Hepatocyte (in vitro differentiated cells): ENCODE measurements at regions not wholly inside any gene's neighbourhood (a gene's known extent, or its start where the extent isn't known, plus 50 kb on each side); places are given as distances from the start of the nearest gene placed in this dataset.

Source experiments
- DNase-seq: peaks from one replicate; pipeline ENCODE4 v3.0.0-alpha.2; 2016; ENCODE audit warnings: low spot score
- H2AFZ ChIP-seq: fragments of 200-600 bp; sonication (generic); 2 replicates; pipeline ENCODE4 v1.6.0; 2016; ENCODE audit warnings: antibody characterized with exemption, mild to moderate bottlenecking
- H3K27ac ChIP-seq: fragments of 200-600 bp; sonication (generic); 2 replicates; pipeline ENCODE4 v1.5.1; 2016; ENCODE audit warnings: mild to moderate bottlenecking
- H3K27me3 ChIP-seq: fragments of 200-600 bp; sonication (generic); 2 replicates; pipeline ENCODE4 v1.6.1; 2016
- H3K36me3 ChIP-seq: fragments of 200-600 bp; sonication (generic); replicated peaks from 2 replicates; pipeline ENCODE4 v1.5.1; 2016; ENCODE audit warnings: low read depth; ENCODE audit not compliant: insufficient read depth
- H3K4me1 ChIP-seq: fragments of 200-600 bp; sonication (generic); 2 replicates; pipeline ENCODE4 v1.5.1; 2016; ENCODE audit warnings: mild to moderate bottlenecking, moderate library complexity; ENCODE audit not compliant: insufficient read depth
- H3K4me2 ChIP-seq: fragments of 200-600 bp; sonication (generic); 2 replicates; pipeline ENCODE4 v1.6.0; 2016
- H3K4me3 ChIP-seq: fragments of 200-600 bp; sonication (generic); 2 replicates; pipeline ENCODE4 v1.5.1; 2016; ENCODE audit warnings: mild to moderate bottlenecking
- H3K79me2 ChIP-seq: fragments of 200-600 bp; sonication (generic); 2 replicates; pipeline ENCODE4 v1.6.0; 2017; ENCODE audit warnings: mild to moderate bottlenecking
- H3K9me2 ChIP-seq: fragments of 200-600 bp; sonication (generic); replicated peaks from 2 replicates; pipeline ENCODE4 v1.6.0; 2017; ENCODE audit warnings: mild to moderate bottlenecking; ENCODE audit not compliant: insufficient read depth
- H3K9me3 ChIP-seq: fragments of 200-600 bp; sonication (generic); 2 replicates; pipeline ENCODE4 v1.5.1; 2016; ENCODE audit warnings: low read depth, mild to moderate bottlenecking
- H4K20me1 ChIP-seq: fragments of 200-600 bp; sonication (generic); 2 replicates; pipeline ENCODE4 v1.6.0; 2016; ENCODE audit warnings: mild to moderate bottlenecking; ENCODE audit not compliant: insufficient read depth, poor library complexity, severe bottlenecking
- EZH2 ChIP-seq: fragments of 200-600 bp; sonication (generic); IDR thresholded peaks from 2 replicates; pipeline ENCODE4 v1.6.1; 2016; ENCODE audit warnings: antibody characterized with exemption, mild to moderate bottlenecking, borderline replicate concordance
- EZH2phosphoT487 ChIP-seq: fragments of 200-600 bp; sonication (generic); IDR thresholded peaks from one replicate; pipeline ENCODE4 v1.6.1; 2018; ENCODE audit warnings: antibody characterized with exemption, mild to moderate bottlenecking, low read depth, moderate library complexity; ENCODE audit not compliant: unreplicated experiment, severe bottlenecking
- WGBS: methylation state at CpG from one replicate; pipeline ENCODE4 v1.1.6; 2016; ENCODE audit warnings: low lambda C conversion rate; ENCODE audit errors: missing lambda C conversion rate; 5-methylcytosine and 5-hydroxymethylcytosine counted together
- TF ChIP-seq, protein P1 (sequence below): fragments of 200-600 bp; sonication (generic); IDR thresholded peaks from 2 replicates; pipeline ENCODE4 v1.5.1; 2016; ENCODE audit warnings: antibody characterized with exemption, mild to moderate bottlenecking; ENCODE audit not compliant: poor library complexity

DNA sequence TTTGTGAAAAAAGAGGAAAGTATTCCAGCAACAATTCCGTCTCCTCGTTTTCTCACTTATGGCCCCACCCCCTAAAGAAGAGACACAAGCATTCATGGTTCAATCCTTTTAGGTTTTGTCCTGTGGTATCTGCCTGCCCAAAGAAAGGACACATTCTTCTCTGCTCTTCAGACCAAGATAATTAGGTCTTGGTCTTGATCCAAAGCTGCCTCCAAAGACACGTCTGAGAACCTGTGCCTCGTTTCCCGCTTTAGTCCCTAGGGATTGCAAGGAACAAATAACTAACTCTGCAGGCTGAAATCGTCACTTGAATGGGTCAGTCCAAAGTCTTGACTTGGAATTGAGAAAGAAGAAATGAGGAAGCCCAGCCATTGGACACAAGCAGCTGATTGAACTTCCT lies 202.7 kb upstream of the FAR2 start:
- Histone ChIP-seq H4K20me1 (no peaks in the 10 kb centered on the region), H3K36me3 (no peaks in the 10 kb centered on the region), H3K27me3 (no peaks in the 10 kb centered on the region), H3K9me3 (no peaks in the 10 kb centered on the region), H3K4me1 (no peaks in the 10 kb centered on the region), H3K9me2 (no peaks in the 10 kb centered on the region), H3K4me3 (no peak overlapping the region), H3K27ac (no peak overlapping the region), H3K4me2 (no peak overlapping the region), H3K79me2 (no peaks in the 10 kb centered on the region), H2AFZ (no peak overlapping the region)
- WGBS, result 84% methylated on average over 6 of the region's 6 CpGs
- TF ChIP-seq EZH2phosphoT487 (no peak), EZH2 (no peak)
- TF ChIP-seq, protein P1, sequence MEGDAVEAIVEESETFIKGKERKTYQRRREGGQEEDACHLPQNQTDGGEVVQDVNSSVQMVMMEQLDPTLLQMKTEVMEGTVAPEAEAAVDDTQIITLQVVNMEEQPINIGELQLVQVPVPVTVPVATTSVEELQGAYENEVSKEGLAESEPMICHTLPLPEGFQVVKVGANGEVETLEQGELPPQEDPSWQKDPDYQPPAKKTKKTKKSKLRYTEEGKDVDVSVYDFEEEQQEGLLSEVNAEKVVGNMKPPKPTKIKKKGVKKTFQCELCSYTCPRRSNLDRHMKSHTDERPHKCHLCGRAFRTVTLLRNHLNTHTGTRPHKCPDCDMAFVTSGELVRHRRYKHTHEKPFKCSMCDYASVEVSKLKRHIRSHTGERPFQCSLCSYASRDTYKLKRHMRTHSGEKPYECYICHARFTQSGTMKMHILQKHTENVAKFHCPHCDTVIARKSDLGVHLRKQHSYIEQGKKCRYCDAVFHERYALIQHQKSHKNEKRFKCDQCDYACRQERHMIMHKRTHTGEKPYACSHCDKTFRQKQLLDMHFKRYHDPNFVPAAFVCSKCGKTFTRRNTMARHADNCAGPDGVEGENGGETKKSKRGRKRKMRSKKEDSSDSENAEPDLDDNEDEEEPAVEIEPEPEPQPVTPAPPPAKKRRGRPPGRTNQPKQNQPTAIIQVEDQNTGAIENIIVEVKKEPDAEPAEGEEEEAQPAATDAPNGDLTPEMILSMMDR, result no peak
- DNase-seq, result no peak

DNA sequence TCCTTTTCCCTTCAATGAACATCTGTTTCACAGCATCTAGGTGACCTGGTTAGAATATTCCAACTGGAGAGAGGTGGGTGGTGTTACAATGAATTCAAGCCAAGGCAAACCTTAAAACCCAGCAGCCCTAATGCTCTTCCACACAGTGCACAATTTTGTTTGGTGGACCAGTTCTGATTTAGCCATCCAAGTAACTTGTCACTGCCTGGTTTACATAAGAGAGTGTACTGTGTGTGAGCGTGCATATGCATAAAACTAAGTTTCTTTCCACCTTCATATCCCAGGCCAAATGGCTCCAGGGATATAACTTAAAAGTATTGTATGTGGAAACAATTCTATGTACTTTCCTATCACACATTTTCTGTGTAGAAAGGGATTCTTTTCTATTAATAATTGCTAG lies 200.4 kb upstream of the FAR2 start:
- 83% methylated on average over 1 of the region's 1 CpG for WGBS
- H2AFZ ChIP-seq, result no peak overlapping the region
- H3K27ac ChIP-seq, result no peak overlapping the region
- no peaks in the 10 kb centered on the region for H3K4me1 ChIP-seq
- no peak overlapping the region for H3K4me2 ChIP-seq
- H3K79me2 ChIP-seq, result no peaks in the 10 kb centered on the region
- no peak for DNase-seq
- no peak overlapping the region for H3K4me3 ChIP-seq
- no peaks in the 10 kb centered on the region for H3K27me3 ChIP-seq
- TF ChIP-seq, protein P1, result no peak
- TF ChIP-seq EZH2phosphoT487, result no peak
- TF ChIP-seq EZH2, result no peak
- H4K20me1 ChIP-seq, result no peaks in the 10 kb centered on the region
- H3K36me3 ChIP-seq, result no peaks in the 10 kb centered on the region
- no peaks in the 10 kb centered on the region for H3K9me2 ChIP-seq
- no peaks in the 10 kb centered on the region for H3K9me3 ChIP-seq

DNA sequence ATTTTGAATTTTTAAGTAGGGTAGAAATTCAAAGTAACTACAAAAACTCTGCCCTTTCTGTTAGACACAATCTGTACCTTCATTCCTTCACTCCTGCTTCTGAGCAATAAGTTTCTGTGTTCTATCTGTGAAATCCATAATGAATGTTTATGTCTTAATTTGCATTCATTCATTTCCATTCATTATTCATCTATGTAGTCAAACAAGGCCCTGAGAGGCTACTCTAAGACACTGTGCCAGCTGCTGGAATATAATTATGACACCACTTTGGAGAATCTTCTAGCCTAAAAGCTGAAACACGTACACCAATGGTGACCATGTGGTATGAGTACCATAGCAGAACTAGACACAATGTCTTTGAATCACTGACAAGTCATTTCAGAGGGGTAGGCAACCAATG lies 199.9 kb upstream of the FAR2 start:
- WGBS, result 84% methylated on average over 1 of the region's 1 CpG
- Histone ChIP-seq H3K27me3 (no peaks in the 10 kb centered on the region), H3K79me2 (no peaks in the 10 kb centered on the region), H3K4me3 (no peak overlapping the region), H3K27ac (no peak overlapping the region), H2AFZ (no peak overlapping the region), H4K20me1 (no peaks in the 10 kb centered on the region), H3K36me3 (no peaks in the 10 kb centered on the region), H3K4me1 (no peaks in the 10 kb centered on the region), H3K4me2 (no peak overlapping the region), H3K9me3 (no peaks in the 10 kb centered on the region), H3K9me2 (no peaks in the 10 kb centered on the region)
- no peak for DNase-seq
- TF ChIP-seq EZH2phosphoT487 (no peak), EZH2 (no peak)
- TF ChIP-seq, protein P1, result no peak

DNA sequence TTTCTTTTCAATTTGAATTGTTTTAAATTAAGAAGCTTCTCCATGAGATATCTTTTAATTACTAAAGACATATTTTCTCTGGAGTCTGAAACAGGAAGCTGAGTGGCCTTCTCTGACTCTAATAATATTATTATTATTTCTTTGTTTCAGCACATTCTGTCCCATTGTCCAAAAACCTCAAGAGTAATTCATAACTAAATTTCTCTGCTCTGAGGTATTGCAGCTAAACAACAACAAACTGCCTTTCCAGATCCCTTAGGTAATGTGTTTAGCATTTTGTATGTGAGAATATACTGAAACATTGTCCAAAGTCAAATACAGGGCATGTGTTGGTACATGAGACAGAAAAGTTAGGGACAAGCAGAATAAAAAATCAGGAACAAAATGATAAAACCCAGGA lies 199.0 kb upstream of the FAR2 start:
- Histone ChIP-seq H4K20me1 (no peaks in the 10 kb centered on the region), H3K36me3 (no peaks in the 10 kb centered on the region), H3K27ac (no peak overlapping the region), H3K4me3 (no peak overlapping the region), H2AFZ (no peak overlapping the region), H3K9me2 (no peaks in the 10 kb centered on the region), H3K79me2 (no peaks in the 10 kb centered on the region), H3K27me3 (no peaks in the 10 kb centered on the region), H3K4me1 (no peaks in the 10 kb centered on the region), H3K4me2 (no peak overlapping the region), H3K9me3 (no peaks in the 10 kb centered on the region)
- TF ChIP-seq, protein P1, result no peak
- TF ChIP-seq EZH2, result no peak
- no peak for TF ChIP-seq EZH2phosphoT487
- DNase-seq, result no peak
